Motor neuron (in vitro differentiated cells): ENCODE measurements at regions not wholly inside any gene's neighbourhood (a gene's known extent, or its start where the extent isn't known, plus 50 kb on each side); places are given as distances from the start of the nearest gene placed in this dataset.
A peak's percentile ranks its signal among the peaks of the same experiment; 100 is the strongest.
"Not testable (repeated sequence)": the region's sequence is repeated elsewhere in the genome, so short reads cannot be mapped to it uniquely, and the experiment has no call there.

Source experiments
- ATAC-seq, 8 experiments: fragments of 200-7000 bp; cut with Tn5 transposase; replicated peaks in 6 of 8; 2 replicates each; pipeline ENCODE4 v1.8.0; 2021; ENCODE audit warnings: mild to moderate bottlenecking in 8 of 8, moderate library complexity in 8 of 8
- H3K27ac ChIP-seq, 2 donors: fragments of 250-450 bp; sonication (Bioruptor Pico); 2 replicates each; pipeline ENCODE4 v1.9.0; 2021; ENCODE audit warnings: antibody characterized with exemption in 2 of 2, mild to moderate bottlenecking in 2 of 2, moderate library complexity in 1 of 2
- H3K4me1 ChIP-seq, 2 donors: fragments of 250-450 bp; sonication (Bioruptor Pico); replicated peaks in 1 of 2; 2 replicates each; pipeline ENCODE4 v1.6.1; 2021; ENCODE audit warnings: antibody characterized with exemption in 2 of 2, mild to moderate bottlenecking in 2 of 2, moderate library complexity in 1 of 2
- H3K4me3 ChIP-seq, 5 donors: fragments of 250-450 bp; sonication (Bioruptor Pico); 2 replicates each; pipeline ENCODE4 v1.9.0; 2021; ENCODE audit warnings: antibody characterized with exemption in 5 of 5, mild to moderate bottlenecking in 5 of 5, moderate library complexity in 4 of 5
- WGBS, 10 experiments: fragments of 450-650 bp; shearing (Covaris generic); methylation state at CpG; one replicate each; pipeline ENCODE4 v1.0.0; 2022; 5-methylcytosine and 5-hydroxymethylcytosine counted together
- in situ Hi-C, 9 experiments: fragments of 400-800 bp; cut with MboI; loops; one replicate each; pipeline ENCODE4 v1.15.0; 2021; ENCODE audit warnings: low sequenced_read_pairs in 9 of 9, low pct_unique_long_range_greater_than_20kb in 2 of 9; ENCODE audit not compliant: unreplicated experiment in 9 of 9

- in situ Hi-C loops: no loop called here
- H3K27ac ChIP-seq: no peak overlapping the region
- H3K4me3 ChIP-seq: no peak overlapping the region
- no peak for ATAC-seq
- H3K4me1 ChIP-seq: peaks cover 19 to 25% of the 10 kb centered on the region in 2 donors
- 15 to 100% (median 62%) methylated on average over 1 to 7 of the region's 7 CpGs; no CpG with 5 or more reads in 2 of the 10 experiments for WGBS, 10 experiments
Measured at GRCh38 chr1:38512789-38513188, 346.8 kb downstream of the RRAGC start.

GRCh38 chr1:38512024-38512767 lies 347.4 kb downstream of the RRAGC start:
- Histone ChIP-seq H3K4me1 (peaks cover 20 to 25% of the 10 kb centered on the region in 2 donors), H3K4me3 (no peak overlapping the region), H3K27ac (no peak overlapping the region)
- ATAC-seq: peak in 1 of 8 experiments; percentile 51
- in situ Hi-C loops: no loop called here
- WGBS, 10 experiments: 0 to 82% (median 71%) methylated on average over 2 to 5 of the region's 5 CpGs; no CpG with 5 or more reads in 1 of the 10 experiments

- in situ Hi-C loops: no loop called here
- Histone ChIP-seq H3K27ac (no peak overlapping the region), H3K4me3 (no peak overlapping the region), H3K4me1 (peaks cover 25 to 37% of the 10 kb centered on the region in 2 donors)
- 29 to 100% (median 59%) methylated on average over 1 to 6 of the region's 6 CpGs for WGBS, 10 experiments
- ATAC-seq: peak in 7 of 8 experiments; percentile 14 to 84 (median 70)
Measured at GRCh38 chr1:38508232-38508631, 351.3 kb downstream of the RRAGC start.

- Histone ChIP-seq H3K4me3 (no peak overlapping the region), H3K27ac (no peak overlapping the region), H3K4me1 (peaks cover 25 to 37% of the 10 kb centered on the region in 2 donors)
- no peak for ATAC-seq
- WGBS, 10 experiments: 0 to 100% (median 87%) methylated on average over 1 to 6 of the region's 6 CpGs; no CpG with 5 or more reads in 2 of the 10 experiments
- in situ Hi-C loops: no loop called here
Measured at GRCh38 chr1:38507563-38507962, 352.0 kb downstream of the RRAGC start.

- H3K4me3 ChIP-seq: no peak overlapping the region
- peaks cover 25 to 32% of the 10 kb centered on the region in 2 donors for H3K4me1 ChIP-seq
- WGBS, 10 experiments: 0 to 77% (median 44%) methylated on average over 1 to 8 of the region's 8 CpGs; no CpG with 5 or more reads in 2 of the 10 experiments
- in situ Hi-C loops: no loop called here
- H3K27ac ChIP-seq: no peak overlapping the region
- peak in 4 of 8 experiments; percentile 25 to 71 (median 50) for ATAC-seq
Measured at GRCh38 chr1:38505944-38506343, 353.6 kb downstream of the RRAGC start.

GRCh38 chr1:38502758-38503157 lies 356.8 kb downstream of the RRAGC start:
- WGBS, 10 experiments: 0 to 70% (median 45%) methylated on average over 1 to 4 of the region's 4 CpGs; no CpG with 5 or more reads in 3 of the 10 experiments
- in situ Hi-C loops: no loop called here

GRCh38 chr1:38500891-38501290 lies 358.7 kb downstream of the RRAGC start:
- H3K4me3 ChIP-seq: no peak overlapping the region
- no peak for ATAC-seq
- in situ Hi-C loops: no loop called here
- H3K27ac ChIP-seq: no peak overlapping the region
- H3K4me1 ChIP-seq: peaks cover 32 to 37% of the 10 kb centered on the region in 2 donors
- whole genome bisulfite sequencing, 10 experiments: 33 to 100% (median 77%) methylated on average over 1 to 2 of the region's 2 CpGs; no CpG with 5 or more reads in 4 of the 10 experiments

More at GRCh38 chr1:38502758-38503157, 356.8 kb downstream of the RRAGC start:
- Histone ChIP-seq H3K4me1 (peaks cover 26 to 29% of the 10 kb centered on the region in 2 donors), H3K4me3 (no peak overlapping the region), H3K27ac (no peak overlapping the region)
- ATAC-seq: peak in 5 of 8 experiments; percentile 35 to 81 (median 68)

- in situ Hi-C loops: no loop called here
- ATAC-seq: no peak
Measured at GRCh38 chr1:38500352-38500751, 359.2 kb downstream of the RRAGC start.

GRCh38 chr1:38498686-38499085 lies 360.9 kb downstream of the RRAGC start:
- H3K27ac ChIP-seq: peak overlapping the region in 1 of 2 donors; percentile 1
- peak in 6 of 8 experiments; percentile 7 to 69 (median 60) for ATAC-seq
- in situ Hi-C loops: loop anchor here in 1 of 9 experiments (25.0 kb wide), 1 partner anchor 461 kb away; the partner anchor contains the start of gene POU3F1
- no peak overlapping the region for H3K4me3 ChIP-seq
- WGBS, 10 experiments: 0 to 23% (median 7%) methylated on average over 1 to 6 of the region's 7 CpGs
- peaks cover 27 to 31% of the 10 kb centered on the region in 2 donors for H3K4me1 ChIP-seq

More at GRCh38 chr1:38500352-38500751, 359.2 kb downstream of the RRAGC start:
- Histone ChIP-seq H3K4me1 (peaks cover 27 to 32% of the 10 kb centered on the region in 2 donors), H3K27ac (no peak overlapping the region), H3K4me3 (no peak overlapping the region)
- WGBS, 10 experiments: 0 to 100% (median 86%) methylated on average over 1 to 2 of the region's 2 CpGs; no CpG with 5 or more reads in 3 of the 10 experiments

GRCh38 chr1:38497921-38498656 lies 361.5 kb downstream of the RRAGC start:
- peaks cover 27 to 31% of the 10 kb centered on the region in 2 donors for H3K4me1 ChIP-seq
- peak overlapping the region in 1 of 2 donors; percentile 1 for H3K27ac ChIP-seq
- WGBS, 10 experiments: 0 to 100% (median 29%) methylated on average over 1 to 6 of the region's 7 CpGs
- in situ Hi-C loops: loop anchor here in 1 of 9 experiments (25.0 kb wide), 1 partner anchor 461 kb away; the partner anchor contains the start of gene POU3F1
- ATAC-seq: peak in 7 of 8 experiments; percentile 21 to 73 (median 59)
- H3K4me3 ChIP-seq: no peak overlapping the region

- not testable (repeated sequence) for H3K4me3 ChIP-seq, H3K27ac ChIP-seq, ATAC-seq
- in situ Hi-C loops: loop anchor here in 1 of 9 experiments (25.0 kb wide), 1 partner anchor 456 kb away; the partner anchor contains the start of gene POU3F1
- 0 to 100% (median 71%) methylated on average over 1 to 3 of the region's 3 CpGs for WGBS, 10 experiments
- peaks cover 20 to 21% of the 10 kb centered on the region in 2 donors for H3K4me1 ChIP-seq
Measured at GRCh38 chr1:38493306-38493705, 366.3 kb downstream of the RRAGC start.

- Histone ChIP-seq H3K4me1 (peaks cover 22 to 28% of the 10 kb centered on the region in 2 donors), H3K4me3 (no peak overlapping the region), H3K27ac (no peak overlapping the region)
- in situ Hi-C loops: loop anchor here in 1 of 9 experiments (25.0 kb wide), 1 partner anchor 453 kb away; the partner anchor contains the start of gene POU3F1
- ATAC-seq: peak in 6 of 8 experiments; percentile 33 to 72 (median 54)
- WGBS, 10 experiments: 0 to 95% (median 77%) methylated on average over 1 to 5 of the region's 6 CpGs; no CpG with 5 or more reads in 4 of the 10 experiments
Measured at GRCh38 chr1:38489844-38490270, 369.7 kb downstream of the RRAGC start.
